NB4 (cell line): ENCODE measurements at regions not wholly inside any gene's neighbourhood (a gene's known extent, or its start where the extent isn't known, plus 50 kb on each side); places are given as distances from the start of the nearest gene placed in this dataset.
"Not testable (repeated sequence)": the region's sequence is repeated elsewhere in the genome, so short reads cannot be mapped to it uniquely, and the experiment has no call there.

Experiments used
- DNase-seq: peaks from one replicate; pipeline ENCODE4 v3.0.0; 2010; ENCODE audit warnings: low read depth
- H3K4me3 ChIP-seq: one replicate; pipeline ENCODE4 v1.5.1; 2011; ENCODE audit warnings: mild to moderate bottlenecking, low read depth, low read length, moderate library complexity
- CTCF ChIP-seq: IDR thresholded peaks from one replicate; pipeline ENCODE4 v1.5.1; 2012; ENCODE audit warnings: low read depth, low read length
- MAX ChIP-seq: IDR thresholded peaks from 2 replicates; pipeline ENCODE4 v1.6.1; 2011; ENCODE audit warnings: low read depth, low read length
- MYC ChIP-seq: IDR thresholded peaks from 2 replicates; pipeline ENCODE4 v1.6.1; 2011; ENCODE audit warnings: low read depth, low read length
- POLR2A ChIP-seq: IDR thresholded peaks from 2 replicates; pipeline ENCODE4 v1.6.1; 2011; ENCODE audit warnings: mild to moderate bottlenecking; ENCODE audit not compliant: insufficient read length; ENCODE audit errors: extremely low read depth

DNA sequence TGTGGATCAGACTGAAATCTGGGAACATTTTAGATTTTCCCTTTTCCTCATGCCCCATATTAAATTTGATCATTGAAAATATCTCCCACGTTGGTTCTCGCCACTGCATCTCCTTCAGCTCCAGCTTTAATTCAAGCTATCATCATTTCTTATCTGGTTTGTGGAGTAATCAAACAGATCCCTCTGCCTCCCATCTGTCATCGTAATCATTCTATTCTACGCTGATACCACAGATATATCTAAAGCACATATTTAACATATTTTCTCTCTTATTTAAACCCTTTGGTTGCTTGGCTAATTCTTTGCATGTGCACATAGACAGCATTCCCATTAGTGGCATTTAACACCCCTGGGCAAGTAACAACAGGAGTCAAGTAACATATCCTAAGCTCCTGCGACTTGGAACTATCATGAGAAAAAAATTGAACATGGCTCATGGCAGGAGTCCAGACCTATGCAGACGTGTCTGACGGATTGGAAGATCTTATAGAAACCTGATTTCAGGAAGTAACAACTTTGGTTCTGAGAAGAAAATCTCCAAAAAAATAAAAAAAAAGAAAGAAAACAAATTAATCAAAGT lies 158.8 kb upstream of the KYNU start:
- no peak for DNase-seq

GRCh38 chr2:142716463-142717242 lies 160.8 kb upstream of the KYNU start:
- DNase-seq = no peak
- H3K4me3 ChIP-seq = no peak overlapping the region
- TF ChIP-seq MAX (no peak), CTCF (no peak), POLR2A (no peak), MYC (no peak)

More for the DNA sequence above, 158.8 kb upstream of the KYNU start:
- TF ChIP-seq CTCF (no peak), MAX (no peak), MYC (no peak), POLR2A (no peak)
- no peak overlapping the region for H3K4me3 ChIP-seq

- no peak overlapping the region for H3K4me3 ChIP-seq
- DNase-seq = no peak
- TF ChIP-seq POLR2A = no peak
Observed at GRCh38 chr2:142714600-142714999, 162.9 kb upstream of the KYNU start.

GRCh38 chr2:142710336-142710735 lies 167.1 kb upstream of the KYNU start:
- no peak for DNase-seq
- no peak overlapping the region for H3K4me3 ChIP-seq
- TF ChIP-seq MYC (no peak), CTCF (no peak), POLR2A (no peak), MAX (no peak)

DNA sequence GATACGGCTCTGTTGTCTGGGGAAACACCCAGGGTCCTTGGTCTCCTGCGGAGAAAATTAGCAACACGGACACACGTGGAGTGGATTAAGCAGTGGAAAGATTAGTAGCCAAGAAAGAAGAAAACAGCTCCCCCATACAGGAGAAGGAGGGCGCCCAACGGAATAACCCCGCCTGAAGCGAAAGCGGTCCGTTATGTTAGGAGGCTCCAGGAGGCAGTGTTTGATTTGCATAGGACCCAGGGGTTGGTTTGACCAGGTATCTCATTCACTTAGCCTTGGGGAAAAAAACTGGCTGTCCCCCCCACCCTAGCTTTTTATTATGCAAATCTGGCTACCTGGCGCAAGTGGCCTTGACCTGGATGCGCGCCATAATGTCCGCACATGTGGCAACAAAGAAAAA lies 170.1 kb upstream of the KYNU start:
- no peak for DNase-seq
- no peak for TF ChIP-seq CTCF
- TF ChIP-seq POLR2A = no peak
- TF ChIP-seq MAX = no peak
- no peak for TF ChIP-seq MYC

DNA sequence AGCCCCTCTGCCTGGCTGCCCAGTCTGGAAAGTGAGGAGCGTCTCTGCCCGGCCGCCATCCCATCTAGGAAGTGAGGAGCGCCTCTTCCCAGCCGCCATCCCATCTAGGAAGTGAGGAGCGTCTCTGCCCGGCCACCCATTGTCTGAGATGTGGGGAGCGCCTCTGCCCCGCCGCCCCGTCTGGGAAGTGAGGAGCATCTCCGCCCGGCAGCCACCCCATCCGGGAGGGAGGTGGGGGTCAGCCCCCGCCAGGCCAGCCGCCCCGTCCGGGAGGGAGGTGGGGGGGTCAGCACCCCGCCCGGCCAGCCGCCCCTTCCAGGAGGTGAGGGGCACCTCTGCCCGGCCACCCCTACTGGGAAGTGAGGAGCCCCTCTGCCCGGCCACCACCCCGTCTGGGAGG lies 175.1 kb upstream of the KYNU start:
- not testable (repeated sequence) for H3K4me3 ChIP-seq, DNase-seq

More for the DNA sequence above, 170.1 kb upstream of the KYNU start:
- no peak overlapping the region for H3K4me3 ChIP-seq
